ENCODE measurements at regions not wholly inside any gene's neighbourhood (a gene's known extent, or its start where the extent isn't known, plus 50 kb on each side); places are given as distances from the start of the nearest gene placed in this dataset.

DNA sequence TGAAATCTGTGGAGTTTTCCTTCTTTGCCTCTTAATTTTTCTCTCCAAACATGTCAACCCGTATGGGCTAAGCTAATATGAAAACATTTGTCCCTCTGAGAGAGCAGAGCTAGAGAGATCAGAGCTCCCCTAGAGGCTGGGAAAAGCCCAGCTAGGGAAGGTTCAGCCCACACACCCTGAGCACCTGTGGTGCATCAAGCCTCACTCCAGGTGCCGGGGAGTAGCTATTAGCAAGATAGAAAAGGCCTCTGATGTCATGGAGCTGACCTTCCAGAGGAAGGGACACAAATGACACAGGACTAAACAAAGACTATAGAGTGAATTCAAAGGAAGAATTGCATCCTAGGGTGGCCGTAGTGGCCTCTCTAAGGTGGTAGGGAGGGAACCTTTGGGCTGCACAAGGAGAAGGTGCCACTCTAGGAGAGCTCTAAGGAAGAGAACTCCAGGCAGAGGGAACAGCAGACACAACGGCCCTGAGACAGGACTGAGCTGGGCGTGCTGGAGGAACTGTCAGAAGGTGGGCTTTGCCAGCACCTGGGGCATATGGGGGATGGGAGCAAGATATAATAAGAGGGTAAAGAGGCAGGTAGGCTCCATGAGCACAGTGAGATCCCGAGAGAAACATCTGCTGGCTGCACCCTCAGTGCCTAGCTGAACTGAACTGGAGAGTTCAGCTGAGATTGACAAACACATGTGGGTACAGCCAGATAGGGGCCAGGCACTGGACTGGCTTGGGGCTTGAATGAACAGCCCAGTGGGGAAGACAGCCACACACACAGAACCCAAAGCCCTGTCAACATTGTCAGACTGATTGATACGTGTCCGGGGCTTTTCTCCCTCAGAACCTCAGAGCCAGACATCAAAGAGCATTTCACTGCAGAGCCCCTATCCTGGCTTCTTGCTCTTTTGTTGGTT lies 65.5 kb upstream of the DRD2 start:
- peaks cover 12% of the 10 kb centered on the region for H3K27me3 ChIP-seq (ENCODE audit: insufficient read depth, low read length)
- Mint-ChIP-seq H3K4me3 (ENCODE audit: unreplicated experiment) (no peak overlapping the region), H3K36me3 (ENCODE audit: low read depth, unreplicated experiment) (no peaks in the 10 kb centered on the region), H3K4me1 (ENCODE audit: low read depth, unreplicated experiment) (no peaks in the 10 kb centered on the region), H3K27ac (ENCODE audit: unreplicated experiment) (no peak overlapping the region), H3K9me3 (ENCODE audit: unreplicated experiment) (no peaks in the 10 kb centered on the region), H3K27me3 (ENCODE audit: low read depth, unreplicated experiment) (peaks cover 41% of the 10 kb centered on the region)
- DNase-seq (ENCODE audit: low read depth) (no peak), FAIRE-seq (no peak)
- H3K9ac ChIP-seq (ENCODE audit: low read length): no peak overlapping the region
- no peaks in the 10 kb centered on the region for H4K20me1 ChIP-seq (ENCODE audit: insufficient read depth, low read length)
- no peak overlapping the region for H2AFZ ChIP-seq (ENCODE audit: low read depth, low read length)
- H3K79me2 ChIP-seq (ENCODE audit: insufficient read depth, low read length): no peaks in the 10 kb centered on the region
- H3K4me3 ChIP-seq (ENCODE audit: insufficient read depth, low read depth, low read length): no peak overlapping the region
- H3K4me1 ChIP-seq (ENCODE audit: insufficient read depth, low read length): no peaks in the 10 kb centered on the region
- TF ChIP-seq EZH2 (IDR thresholded peaks at IDR 0.05; ENCODE audit: insufficient read depth, low read length): no peak
- TF ChIP-seq, protein P1, sequence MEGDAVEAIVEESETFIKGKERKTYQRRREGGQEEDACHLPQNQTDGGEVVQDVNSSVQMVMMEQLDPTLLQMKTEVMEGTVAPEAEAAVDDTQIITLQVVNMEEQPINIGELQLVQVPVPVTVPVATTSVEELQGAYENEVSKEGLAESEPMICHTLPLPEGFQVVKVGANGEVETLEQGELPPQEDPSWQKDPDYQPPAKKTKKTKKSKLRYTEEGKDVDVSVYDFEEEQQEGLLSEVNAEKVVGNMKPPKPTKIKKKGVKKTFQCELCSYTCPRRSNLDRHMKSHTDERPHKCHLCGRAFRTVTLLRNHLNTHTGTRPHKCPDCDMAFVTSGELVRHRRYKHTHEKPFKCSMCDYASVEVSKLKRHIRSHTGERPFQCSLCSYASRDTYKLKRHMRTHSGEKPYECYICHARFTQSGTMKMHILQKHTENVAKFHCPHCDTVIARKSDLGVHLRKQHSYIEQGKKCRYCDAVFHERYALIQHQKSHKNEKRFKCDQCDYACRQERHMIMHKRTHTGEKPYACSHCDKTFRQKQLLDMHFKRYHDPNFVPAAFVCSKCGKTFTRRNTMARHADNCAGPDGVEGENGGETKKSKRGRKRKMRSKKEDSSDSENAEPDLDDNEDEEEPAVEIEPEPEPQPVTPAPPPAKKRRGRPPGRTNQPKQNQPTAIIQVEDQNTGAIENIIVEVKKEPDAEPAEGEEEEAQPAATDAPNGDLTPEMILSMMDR (IDR thresholded peaks at IDR 0.05; ENCODE audit: insufficient read depth, low read depth, low read length): no peak
- no peaks in the 10 kb centered on the region for H3K36me3 ChIP-seq (ENCODE audit: insufficient read depth, low read length)
- no peaks in the 10 kb centered on the region for H3K9me3 ChIP-seq (ENCODE audit: insufficient read depth, low read depth, low read length)
- H3K27ac ChIP-seq (ENCODE audit: low read depth, low read length): no peak overlapping the region
- no peak overlapping the region for H3K4me2 ChIP-seq (ENCODE audit: low read length)

DNA sequence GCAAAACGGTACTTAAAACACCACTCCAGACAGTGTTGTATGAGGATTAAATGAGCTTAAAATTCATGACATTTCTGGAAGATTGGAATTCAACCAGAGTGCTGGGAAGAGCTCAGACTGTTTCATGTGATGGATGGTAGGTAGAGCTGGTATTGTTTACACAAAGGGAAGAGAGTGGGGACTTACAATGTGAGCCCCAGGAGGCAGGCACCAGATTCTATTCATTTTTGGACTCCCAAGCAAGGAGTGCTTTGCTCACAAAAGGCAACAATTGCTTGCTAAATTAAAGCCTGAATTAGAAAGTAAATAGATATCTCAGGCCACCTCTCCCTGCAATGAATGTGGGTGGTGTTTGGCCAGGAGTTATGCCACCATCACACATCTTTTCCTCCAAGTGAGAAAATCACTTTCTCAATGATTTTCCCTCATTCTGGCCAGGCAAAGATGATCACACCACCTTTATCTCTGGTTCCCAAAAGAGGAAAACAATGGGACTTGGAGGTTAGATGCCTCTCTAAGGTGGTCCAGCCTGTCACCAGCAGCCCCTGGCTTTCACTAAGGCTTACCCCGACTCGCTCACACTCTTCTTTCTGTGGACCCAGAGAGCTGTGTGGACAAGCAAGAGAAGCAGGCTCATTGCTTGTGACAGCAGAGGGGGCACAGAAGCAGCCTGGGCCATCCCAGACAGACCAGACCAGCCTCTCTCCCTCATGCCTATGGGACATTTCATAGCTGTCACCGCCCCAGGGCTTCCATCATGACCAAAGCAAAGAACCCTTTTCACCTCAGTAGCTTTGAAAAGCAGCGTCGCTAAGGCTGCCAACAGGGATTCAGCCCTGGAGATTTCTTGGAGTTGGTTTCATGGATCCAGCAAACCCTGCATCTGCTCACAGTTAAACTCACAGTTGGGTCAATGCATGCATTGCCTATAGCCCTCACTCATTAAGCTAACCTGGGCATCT lies 63.5 kb upstream of the DRD2 start:
- DNase-seq (ENCODE audit: low read depth) (no peak), FAIRE-seq (no peak)
- H4K20me1 ChIP-seq (ENCODE audit: insufficient read depth, low read length): no peaks in the 10 kb centered on the region
- no peaks in the 10 kb centered on the region for H3K9me3 ChIP-seq (ENCODE audit: insufficient read depth, low read depth, low read length)
- no peaks in the 10 kb centered on the region for H3K79me2 ChIP-seq (ENCODE audit: insufficient read depth, low read length)
- no peak overlapping the region for H3K4me3 ChIP-seq (ENCODE audit: insufficient read depth, low read depth, low read length)
- H3K36me3 ChIP-seq (ENCODE audit: insufficient read depth, low read length): no peaks in the 10 kb centered on the region
- H2AFZ ChIP-seq (ENCODE audit: low read depth, low read length): no peak overlapping the region
- no peak overlapping the region for H3K9ac ChIP-seq (ENCODE audit: low read length)
- H3K27me3 ChIP-seq (ENCODE audit: insufficient read depth, low read length): peaks cover 12% of the 10 kb centered on the region
- Mint-ChIP-seq H3K4me3 (ENCODE audit: unreplicated experiment) (no peak overlapping the region), H3K36me3 (ENCODE audit: low read depth, unreplicated experiment) (no peaks in the 10 kb centered on the region), H3K9me3 (ENCODE audit: unreplicated experiment) (no peaks in the 10 kb centered on the region), H3K4me1 (ENCODE audit: low read depth, unreplicated experiment) (no peaks in the 10 kb centered on the region), H3K27me3 (ENCODE audit: low read depth, unreplicated experiment) (peaks cover 51% of the 10 kb centered on the region), H3K27ac (ENCODE audit: unreplicated experiment) (no peak overlapping the region)
- H3K4me2 ChIP-seq (ENCODE audit: low read length): no peak overlapping the region
- no peak overlapping the region for H3K27ac ChIP-seq (ENCODE audit: low read depth, low read length)
- H3K4me1 ChIP-seq (ENCODE audit: insufficient read depth, low read length): no peaks in the 10 kb centered on the region
- TF ChIP-seq, protein P1 (IDR thresholded peaks at IDR 0.05; ENCODE audit: insufficient read depth, low read depth, low read length): no peak

All from astrocyte (in vitro differentiated cells and primary cell).